GM18520 (cell line): ENCODE measurements at regions not wholly inside any gene's neighbourhood (a gene's known extent, or its start where the extent isn't known, plus 50 kb on each side); places are given as distances from the start of the nearest gene placed in this dataset.
A peak's percentile ranks its signal among the peaks of the same experiment; 100 is the strongest.

Experiments
- ATAC-seq: cut with Tn5 transposase; IDR thresholded peaks from one replicate; pipeline ENCODE4 v1.9.1; 2021; ENCODE audit not compliant: unreplicated experiment

GRCh38 chr1:110765640-110766335 lies 91.0 kb upstream of the KCNA3 start:
- ATAC-seq = no peak

GRCh38 chr1:110763149-110763548 lies 88.4 kb upstream of the KCNA3 start:
- no peak for ATAC-seq

- no peak for ATAC-seq
Observed at GRCh38 chr1:110760321-110760720, 85.6 kb upstream of the KCNA3 start.

GRCh38 chr1:110756506-110756905 lies 81.8 kb upstream of the KCNA3 start:
- no peak for ATAC-seq

- no peak for ATAC-seq
Observed at GRCh38 chr1:110752941-110753725, 78.4 kb upstream of the KCNA3 start.

- no peak for ATAC-seq
Observed at GRCh38 chr1:110750562-110750961, 75.8 kb upstream of the KCNA3 start.

GRCh38 chr1:110749960-110750359 lies 75.2 kb upstream of the KCNA3 start:
- no peak for ATAC-seq

- no peak for ATAC-seq
Observed at GRCh38 chr1:110746644-110747259, 72.0 kb upstream of the KCNA3 start.

- ATAC-seq = no peak
Observed at GRCh38 chr1:110743397-110743796, 68.7 kb upstream of the KCNA3 start.

GRCh38 chr1:110736900-110737605 lies 62.3 kb upstream of the KCNA3 start:
- ATAC-seq = no peak

GRCh38 chr1:110734133-110734680 lies 59.5 kb upstream of the KCNA3 start:
- ATAC-seq = no peak

- no peak for ATAC-seq
Observed at GRCh38 chr1:110731529-110731928, 56.8 kb upstream of the KCNA3 start.

- ATAC-seq = no peak
Observed at GRCh38 chr1:110728388-110729001, 53.8 kb upstream of the KCNA3 start.

GRCh38 chr1:110727246-110727645 lies 52.5 kb upstream of the KCNA3 start:
- no peak for ATAC-seq

GRCh38 chr1:110726755-110727154 lies 52.0 kb upstream of the KCNA3 start:
- peak; percentile 69 for ATAC-seq
